H1 (cell line): ENCODE measurements at regions not wholly inside any gene's neighbourhood (a gene's known extent, or its start where the extent isn't known, plus 50 kb on each side); places are given as distances from the start of the nearest gene placed in this dataset.

ENCODE experiments used
- CTCF ChIA-PET: fragments of 300-600 bp; sonication (Branson Sonifier 250); formaldehyde crosslinking; loops from one replicate; lab custom pipeline; 2021; ENCODE audit not compliant: partially characterized antibody; lab: Charles Lee
- POLR2A ChIA-PET: fragments of 300-600 bp; sonication (Branson Sonifier 250); formaldehyde crosslinking; loops from one replicate; lab custom pipeline; 2021; ENCODE audit warnings: inconsistent platforms; ENCODE audit not compliant: partially characterized antibody; lab: Charles Lee
- DNase-seq, 2 experiments: peaks; one replicate each; pipeline versions ENCODE4 v3.0.0 to v3.0.0-alpha.2; 2010 to 2022; ENCODE audit warnings: low spot score in 2 of 2, low read depth in 1 of 2, mixed read lengths in 1 of 2
- FAIRE-seq: peaks from 2 replicates; lab custom pipeline; 2011; peaks lifted over from hg19 to GRCh38; lab: Jason Lieb, UNC
- H2AFZ ChIP-seq: 2 replicates; pipeline ENCODE4 v1.8.1; 2012; ENCODE audit warnings: low read length, inconsistent platforms
- H2AK5ac ChIP-seq: 2 replicates; pipeline ENCODE4 v1.6.1; 2013; ENCODE audit warnings: low read depth, low read length
- H2BK120ac ChIP-seq: replicated peaks from 2 replicates; pipeline ENCODE3; 2013; ENCODE audit warnings: low read depth, low read length, inconsistent platforms
- H2BK12ac ChIP-seq: 2 replicates; pipeline ENCODE4 v1.6.1; 2013; ENCODE audit warnings: low read depth, low read length
- H2BK15ac ChIP-seq: 2 replicates; pipeline ENCODE4 v1.6.1; 2013; ENCODE audit warnings: low read length
- H2BK20ac ChIP-seq: 2 replicates; pipeline ENCODE4 v1.6.1; 2013; ENCODE audit warnings: low read length
- H2BK5ac ChIP-seq: 2 replicates; pipeline ENCODE4 v1.6.1; 2013; ENCODE audit warnings: low read depth, low read length
- H3K14ac ChIP-seq: 2 replicates; pipeline ENCODE4 v1.6.1; 2013; ENCODE audit warnings: inconsistent platforms; ENCODE audit not compliant: insufficient read length
- H3K18ac ChIP-seq: 2 replicates; pipeline ENCODE4 v1.6.1; 2013; ENCODE audit warnings: low read length; ENCODE audit errors: extremely low read depth
- H3K23ac ChIP-seq: 2 replicates; pipeline ENCODE4 v1.6.1; 2013; ENCODE audit warnings: inconsistent platforms; ENCODE audit not compliant: insufficient read length
- H3K23me2 ChIP-seq: 2 replicates; pipeline ENCODE4 v1.6.1; 2013; ENCODE audit warnings: low read depth, low read length
- H3K27ac ChIP-seq: 2 replicates; pipeline ENCODE4 v1.6.1; 2011; ENCODE audit warnings: low read depth, low read length, inconsistent platforms
- H3K27me3 ChIP-seq, 4 experiments: replicated peaks in 1 of 4; 1 replicate in 1 of 4; 2 replicates in 3 of 4; pipeline versions ENCODE4 v1.6.1 to v1.8.1; 2011 to 2013; ENCODE audit warnings: low read length in 3 of 4, mild to moderate bottlenecking in 3 of 4, inconsistent platforms in 2 of 4, mixed read lengths in 2 of 4, moderate library complexity in 1 of 4; ENCODE audit not compliant: control insufficient read depth in 3 of 4, insufficient read depth in 3 of 4; ENCODE audit errors: extremely low read depth in 1 of 4
- H3K36me3 ChIP-seq, 4 experiments: 2 replicates each; pipeline versions ENCODE4 v1.6.1 to v1.8.1; 2011 to 2013; ENCODE audit warnings: mild to moderate bottlenecking in 4 of 4, low read length in 3 of 4, moderate library complexity in 2 of 4, control low read depth in 1 of 4, inconsistent platforms in 1 of 4; ENCODE audit not compliant: insufficient read depth in 4 of 4, control insufficient read depth in 2 of 4
- H3K4ac ChIP-seq: replicated peaks from 2 replicates; pipeline ENCODE3; 2013; ENCODE audit warnings: low read length, low read depth, mixed read lengths, inconsistent platforms; ENCODE audit not compliant: insufficient read length
- H3K4me1 ChIP-seq, 4 experiments: replicated peaks in 1 of 4; 1 replicate in 1 of 4; 2 replicates in 3 of 4; pipeline versions ENCODE4 v1.6.1 to v1.8.1; 2011 to 2013; ENCODE audit warnings: low read length in 3 of 4, inconsistent platforms in 2 of 4, mixed read lengths in 1 of 4; ENCODE audit not compliant: insufficient read depth in 4 of 4, control insufficient read depth in 3 of 4
- H3K4me2 ChIP-seq, 2 experiments: 2 replicates each; pipeline versions ENCODE4 v1.6.1 to v1.8.1; 2011 to 2013; ENCODE audit warnings: low read depth in 2 of 2, low read length in 2 of 2, control low read depth in 1 of 2, inconsistent platforms in 1 of 2, mild to moderate bottlenecking in 1 of 2; ENCODE audit not compliant: insufficient read depth in 1 of 2
- H3K4me3 ChIP-seq, 4 experiments: fragments of 200-600, 300-600 bp in 1 of 4; sonication (generic), shearing (Covaris generic), sonication (Bioruptor Twin) in 1 of 4; 2 replicates each; pipeline versions ENCODE4 v1.5.1 to v1.8.1; 2011 to 2016; ENCODE audit warnings: low read length in 4 of 4, low read depth in 3 of 4, control low read depth in 2 of 4, inconsistent platforms in 2 of 4, mild to moderate bottlenecking in 2 of 4, mixed read lengths in 1 of 4, moderate library complexity in 1 of 4; ENCODE audit not compliant: insufficient read depth in 2 of 4; ENCODE audit errors: extremely low read depth in 1 of 4
- H3K56ac ChIP-seq: replicated peaks from 2 replicates; pipeline ENCODE3; 2013; ENCODE audit warnings: low read depth, mild to moderate bottlenecking, mixed read lengths, low read length, inconsistent platforms; ENCODE audit not compliant: insufficient read length
- H3K79me1 ChIP-seq: 2 replicates; pipeline ENCODE4 v1.6.1; 2013; ENCODE audit warnings: low read depth, low read length, control low read depth
- H3K79me2 ChIP-seq, 2 experiments: 2 replicates each; pipeline versions ENCODE4 v1.6.1 to v1.8.1; 2012 to 2013; ENCODE audit warnings: low read length in 2 of 2, mild to moderate bottlenecking in 2 of 2, inconsistent platforms in 1 of 2; ENCODE audit not compliant: insufficient read depth in 2 of 2, control insufficient read depth in 1 of 2
- H3K9ac ChIP-seq, 4 experiments: replicated peaks in 1 of 4; 1 replicate in 1 of 4; 2 replicates in 3 of 4; pipeline versions ENCODE4 v1.6.1 to v1.8.1; 2011 to 2013; ENCODE audit warnings: low read depth in 3 of 4, low read length in 3 of 4, control low read depth in 2 of 4, mild to moderate bottlenecking in 2 of 4, moderate library complexity in 2 of 4, inconsistent platforms in 1 of 4; ENCODE audit errors: extremely low read depth in 1 of 4
- H3K9me3 ChIP-seq, 2 experiments: 2 replicates each; pipeline versions ENCODE4 v1.6.1 to v1.8.1; 2012 to 2013; ENCODE audit warnings: mild to moderate bottlenecking in 2 of 2, moderate library complexity in 2 of 2, control low read depth in 1 of 2, inconsistent platforms in 1 of 2, low read depth in 1 of 2, low read length in 1 of 2, mixed read lengths in 1 of 2; ENCODE audit not compliant: insufficient read depth in 2 of 2
- H4K20me1 ChIP-seq, 2 experiments: replicated peaks in 1 of 2; 2 replicates each; pipeline versions ENCODE3 to v1.8.1; 2011 to 2013; ENCODE audit warnings: inconsistent platforms in 2 of 2, low read length in 2 of 2, mild to moderate bottlenecking in 1 of 2; ENCODE audit not compliant: insufficient read depth in 2 of 2, control insufficient read depth in 1 of 2
- H4K5ac ChIP-seq: 2 replicates; pipeline ENCODE4 v1.6.1; 2013; ENCODE audit warnings: low read length, low read depth, mixed read lengths, inconsistent platforms; ENCODE audit not compliant: insufficient read length
- H4K8ac ChIP-seq: 2 replicates; pipeline ENCODE4 v1.8.0; 2013; ENCODE audit warnings: mild to moderate bottlenecking, moderate library complexity, low read length, inconsistent platforms; ENCODE audit not compliant: insufficient read depth; ENCODE audit errors: extremely low read depth
- H4K91ac ChIP-seq: replicated peaks from 2 replicates; pipeline ENCODE3; 2013; ENCODE audit warnings: low read length, mixed read lengths, inconsistent platforms; ENCODE audit not compliant: insufficient read length
- ATF3 ChIP-seq: IDR thresholded peaks from 2 replicates; pipeline ENCODE4 v1.6.1; 2011; ENCODE audit warnings: low read depth, mild to moderate bottlenecking, low read length; ENCODE audit not compliant: insufficient read depth
- CTBP2 ChIP-seq: IDR thresholded peaks from 2 replicates; pipeline ENCODE4 v1.7.0; 2011; ENCODE audit warnings: borderline replicate concordance, mild to moderate bottlenecking, moderate library complexity, mixed read lengths, low read length; ENCODE audit not compliant: insufficient read depth, insufficient read length
- SP1 ChIP-seq: IDR thresholded peaks from 2 replicates; pipeline ENCODE4 v1.6.1; 2011; ENCODE audit warnings: low read depth, low read length
- WGBS, 2 experiments: shearing (Covaris generic) in 1 of 2; methylation state at CpG; one replicate each; pipeline versions ENCODE4 v1.1.6 to v1.1.7; 2013 to 2015; ENCODE audit warnings: low lambda C conversion rate in 2 of 2, mixed read lengths in 2 of 2, inconsistent platforms in 1 of 2, low coverage in 1 of 2, missing lambda C conversion rate in 1 of 2; ENCODE audit not compliant: insufficient replicate concordance in 2 of 2, insufficient coverage in 1 of 2, insufficient read length in 1 of 2; ENCODE audit errors: extremely low coverage in 1 of 2, missing lambda C conversion rate in 1 of 2; 5-methylcytosine and 5-hydroxymethylcytosine counted together

DNA sequence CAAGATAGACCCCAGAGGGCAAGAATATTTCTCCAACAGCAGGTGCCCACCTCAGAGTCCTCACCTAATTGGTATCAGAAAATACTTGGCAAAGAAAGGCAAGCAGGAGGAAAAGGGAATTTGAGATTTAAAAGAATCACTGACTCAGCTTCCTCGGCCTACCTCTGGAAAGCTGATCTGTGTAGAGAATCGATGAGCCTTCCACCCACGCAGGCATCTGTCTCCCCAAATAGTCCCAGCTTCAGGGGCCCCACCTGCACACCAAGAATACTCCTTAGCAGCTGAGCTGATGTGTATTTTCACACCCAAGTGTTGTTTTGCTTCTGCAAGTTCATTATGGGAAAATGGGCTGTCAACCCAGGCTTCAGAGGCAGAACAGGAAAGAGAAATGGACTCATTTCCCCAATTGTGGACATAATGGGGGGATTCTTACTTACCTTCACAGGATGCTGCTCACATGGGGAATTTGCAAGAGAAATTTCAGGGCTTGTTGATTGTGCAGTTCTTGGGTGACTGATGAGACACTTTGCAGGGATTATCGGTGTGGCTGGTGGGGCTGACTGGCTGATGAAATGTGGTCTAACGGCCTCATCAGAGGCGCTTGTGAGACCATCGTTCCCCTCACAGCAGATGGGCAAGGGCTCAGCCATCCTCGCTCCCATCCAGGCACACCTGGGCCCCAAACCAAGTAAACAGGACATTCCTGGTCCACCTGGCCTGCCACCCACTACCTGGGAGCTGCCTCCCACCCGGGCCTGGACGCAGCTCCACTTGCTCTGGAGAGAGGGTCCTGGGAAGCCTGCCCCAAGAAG is 436.3 kb downstream of the PTPRU start:
- peak in 1 of 2 experiments; percentile 23 for DNase-seq
- TF ChIP-seq ATF3 (no peak), SP1 (no peak), CTBP2 (no peak)
- H3K4me3 ChIP-seq, result no peak overlapping the region
- H3K18ac ChIP-seq, result no peak overlapping the region; the same call in 1 of the 2 replicates
- CTCF ChIA-PET, result interaction anchor here (0.9 to 3.9 kb wide), 3 partner anchors 17 to 1110 kb away, joined by 3 to 22 read pairs (median 3); no protein-coding TSS in a partner anchor
- H2BK12ac ChIP-seq, result peak overlapping the region; percentile 46; the same call in 1 of the 2 replicates
- H4K8ac ChIP-seq, result no peak overlapping the region
- H3K79me2 ChIP-seq, result no peaks in the 10 kb centered on the region
- no peaks in the 10 kb centered on the region for H3K4me1 ChIP-seq
- H2BK20ac ChIP-seq, result no peak overlapping the region
- no peak overlapping the region for H3K23ac ChIP-seq
- H2BK120ac ChIP-seq, result no peak overlapping the region
- H2BK5ac ChIP-seq, result no peak overlapping the region
- H3K79me1 ChIP-seq, result no peaks in the 10 kb centered on the region
- H3K4me2 ChIP-seq, result no peak overlapping the region
- H2AFZ ChIP-seq, result no peak overlapping the region
- H3K23me2 ChIP-seq, result no peaks in the 10 kb centered on the region
- no peak overlapping the region for H3K14ac ChIP-seq
- no peak overlapping the region for H3K56ac ChIP-seq
- H4K20me1 ChIP-seq, result no peaks in the 10 kb centered on the region
- no peaks in the 10 kb centered on the region for H3K27me3 ChIP-seq
- POLR2A ChIA-PET, result no interaction called here
- H2BK15ac ChIP-seq, result no peak overlapping the region
- no peak overlapping the region for H4K91ac ChIP-seq
- H3K4ac ChIP-seq, result no peak overlapping the region
- no peaks in the 10 kb centered on the region for H3K36me3 ChIP-seq
- H3K9ac ChIP-seq, result no peak overlapping the region
- H2AK5ac ChIP-seq, result no peak overlapping the region
- H3K27ac ChIP-seq, result no peak overlapping the region
- no peak overlapping the region for H4K5ac ChIP-seq
- no peaks in the 10 kb centered on the region for H3K9me3 ChIP-seq
- FAIRE-seq, result no peak
- WGBS, 2 experiments, result 83% methylated on average over 10 of the region's 10 CpGs; no CpG with 5 or more reads in 1 of the 2 experiments
